Neural progenitor cell (in vitro differentiated cells): ENCODE measurements at regions not wholly inside any gene's neighbourhood (a gene's known extent, or its start where the extent isn't known, plus 50 kb on each side); places are given as distances from the start of the nearest gene placed in this dataset.

Experiments
- DNase-seq: peaks from one replicate; pipeline ENCODE4 v3.0.0-alpha.2; 2016; ENCODE audit warnings: low spot score
- H2AFZ ChIP-seq: fragments of 200-600 bp; sonication (generic); replicated peaks from 2 replicates; pipeline ENCODE4 v1.6.1; 2016; ENCODE audit warnings: antibody characterized with exemption
- H3F3A ChIP-seq: fragments of 200-600 bp; sonication (generic); 2 replicates; pipeline ENCODE4 v1.6.1; 2016; ENCODE audit warnings: antibody characterized with exemption, low read depth
- H3K27ac ChIP-seq: fragments of 200-600 bp; sonication (generic); 2 replicates; pipeline ENCODE4 v1.5.1; 2016; ENCODE audit warnings: mild to moderate bottlenecking
- H3K27me3 ChIP-seq: fragments of 200-600 bp; sonication (generic); 2 replicates; pipeline ENCODE4 v1.6.1; 2016; ENCODE audit warnings: mild to moderate bottlenecking, moderate library complexity
- H3K36me3 ChIP-seq: fragments of 200-600 bp; sonication (generic); 2 replicates; pipeline ENCODE4 v1.5.1; 2016
- H3K4me1 ChIP-seq: fragments of 200-600 bp; sonication (generic); 2 replicates; pipeline ENCODE4 v1.6.1; 2016; ENCODE audit warnings: mixed run types
- H3K4me2 ChIP-seq: fragments of 200-600 bp; sonication (generic); 2 replicates; pipeline ENCODE4 v1.6.1; 2016
- H3K4me3 ChIP-seq: fragments of 200-600 bp; sonication (generic); 2 replicates; pipeline ENCODE4 v1.5.1; 2016
- H3K79me2 ChIP-seq: fragments of 200-600 bp; sonication (generic); 2 replicates; pipeline ENCODE4 v1.6.1; 2016; ENCODE audit warnings: low read depth
- H3K9ac ChIP-seq: fragments of 200-600 bp; sonication (generic); 2 replicates; pipeline ENCODE4 v1.6.1; 2016
- H3K9me3 ChIP-seq: fragments of 200-600 bp; sonication (generic); 2 replicates; pipeline ENCODE4 v1.5.1; 2016; ENCODE audit warnings: low read depth
- H4K20me1 ChIP-seq: fragments of 200-600 bp; sonication (generic); 2 replicates; pipeline ENCODE4 v1.6.1; 2016; ENCODE audit warnings: low read depth
- H3K27ac Mint-ChIP-seq: 3 replicates; pipeline ENCODE4 v1.8.0; 2021; ENCODE audit warnings: mixed read lengths
- H3K27me3 Mint-ChIP-seq: 2 replicates; pipeline ENCODE4 v1.8.0; 2022; ENCODE audit warnings: low read depth, mild to moderate bottlenecking, inconsistent platforms, moderate library complexity, mixed read lengths; ENCODE audit not compliant: insufficient read depth
- H3K36me3 Mint-ChIP-seq: 3 replicates; pipeline ENCODE4 v1.8.0; 2021; ENCODE audit warnings: mixed read lengths
- H3K4me1 Mint-ChIP-seq: 3 replicates; pipeline ENCODE4 v1.8.0; 2021; ENCODE audit warnings: mixed read lengths
- H3K4me3 Mint-ChIP-seq: 3 replicates; pipeline ENCODE4 v1.8.0; 2021; ENCODE audit warnings: mild to moderate bottlenecking, moderate library complexity, mixed read lengths
- H3K9me3 Mint-ChIP-seq: 3 replicates; pipeline ENCODE4 v1.8.0; 2020; ENCODE audit warnings: mixed read lengths
- CTCF ChIP-seq: fragments of 200-600 bp; sonication (generic); IDR thresholded peaks from 2 replicates; pipeline ENCODE4 v1.5.1; 2017; ENCODE audit warnings: antibody characterized with exemption, mild to moderate bottlenecking
- EZH2 ChIP-seq: fragments of 200-600 bp; sonication (generic); IDR thresholded peaks from 2 replicates; pipeline ENCODE4 v1.6.1; 2017; ENCODE audit warnings: antibody characterized with exemption, mild to moderate bottlenecking, moderate library complexity
- EZH2phosphoT487 ChIP-seq: fragments of 200-600 bp; sonication (generic); IDR thresholded peaks from 2 replicates; pipeline ENCODE4 v1.6.1; 2017; ENCODE audit warnings: antibody characterized with exemption

GRCh38 chr13:104426435-104426834 is 1360.2 kb upstream of the SLC10A2 start:
- no peaks in the 10 kb centered on the region for H3K27me3 ChIP-seq
- TF ChIP-seq EZH2phosphoT487 (no peak), EZH2 (no peak), CTCF (no peak)
- H3K4me1 Mint-ChIP-seq = no peaks in the 10 kb centered on the region
- H3K79me2 ChIP-seq = no peaks in the 10 kb centered on the region
- no peak overlapping the region for H3K27ac ChIP-seq
- H3K27me3 Mint-ChIP-seq = no peaks in the 10 kb centered on the region
- no peaks in the 10 kb centered on the region for H3K9me3 ChIP-seq
- H3K36me3 ChIP-seq = no peaks in the 10 kb centered on the region
- H3K9me3 Mint-ChIP-seq = no peaks in the 10 kb centered on the region
- DNase-seq = no peak
- H3K27ac Mint-ChIP-seq = no peak overlapping the region
- H3K4me2 ChIP-seq = no peak overlapping the region
- H3K4me1 ChIP-seq = no peaks in the 10 kb centered on the region
- no peaks in the 10 kb centered on the region for H3K36me3 Mint-ChIP-seq
- no peak overlapping the region for H2AFZ ChIP-seq
- no peaks in the 10 kb centered on the region for H3F3A ChIP-seq
- H4K20me1 ChIP-seq = no peaks in the 10 kb centered on the region
- H3K9ac ChIP-seq = no peak overlapping the region
- H3K4me3 Mint-ChIP-seq = no peak overlapping the region
- H3K4me3 ChIP-seq = no peak overlapping the region

GRCh38 chr13:104422668-104423067 is 1356.5 kb upstream of the SLC10A2 start:
- Histone ChIP-seq H3K4me2 (no peak overlapping the region), H3K4me1 (no peaks in the 10 kb centered on the region), H3K27ac (no peak overlapping the region), H3F3A (no peaks in the 10 kb centered on the region), H3K4me3 (no peak overlapping the region), H3K27me3 (no peaks in the 10 kb centered on the region), H3K9me3 (no peaks in the 10 kb centered on the region), H2AFZ (no peak overlapping the region), H4K20me1 (no peaks in the 10 kb centered on the region), H3K79me2 (no peaks in the 10 kb centered on the region), H3K36me3 (no peaks in the 10 kb centered on the region), H3K9ac (no peak overlapping the region)
- H3K27me3 Mint-ChIP-seq = peaks cover 2% of the 10 kb centered on the region
- H3K4me1 Mint-ChIP-seq = no peaks in the 10 kb centered on the region
- DNase-seq = no peak
- H3K9me3 Mint-ChIP-seq = no peaks in the 10 kb centered on the region
- H3K27ac Mint-ChIP-seq = no peak overlapping the region
- no peak overlapping the region for H3K4me3 Mint-ChIP-seq
- H3K36me3 Mint-ChIP-seq = no peaks in the 10 kb centered on the region
- TF ChIP-seq EZH2phosphoT487 (no peak), EZH2 (no peak), CTCF (no peak)

GRCh38 chr13:104416973-104417372 is 1350.8 kb upstream of the SLC10A2 start:
- Histone ChIP-seq H3K27ac (no peak overlapping the region), H3K9me3 (no peaks in the 10 kb centered on the region), H3K9ac (no peak overlapping the region), H3K4me3 (no peak overlapping the region), H3K4me2 (no peak overlapping the region), H3K27me3 (no peaks in the 10 kb centered on the region), H2AFZ (no peak overlapping the region), H3F3A (no peaks in the 10 kb centered on the region), H4K20me1 (no peaks in the 10 kb centered on the region), H3K79me2 (no peaks in the 10 kb centered on the region), H3K36me3 (no peaks in the 10 kb centered on the region), H3K4me1 (no peaks in the 10 kb centered on the region)
- TF ChIP-seq EZH2 (no peak), EZH2phosphoT487 (no peak), CTCF (no peak)
- H3K27me3 Mint-ChIP-seq = peaks cover 2% of the 10 kb centered on the region
- DNase-seq = no peak
- no peaks in the 10 kb centered on the region for H3K36me3 Mint-ChIP-seq
- H3K4me1 Mint-ChIP-seq = no peaks in the 10 kb centered on the region
- H3K4me3 Mint-ChIP-seq = no peak overlapping the region
- H3K27ac Mint-ChIP-seq = no peak overlapping the region
- no peaks in the 10 kb centered on the region for H3K9me3 Mint-ChIP-seq

- Histone ChIP-seq H3K27me3 (no peaks in the 10 kb centered on the region), H3K4me3 (no peak overlapping the region), H3K9ac (no peak overlapping the region), H3F3A (no peaks in the 10 kb centered on the region), H3K9me3 (no peaks in the 10 kb centered on the region), H3K79me2 (no peaks in the 10 kb centered on the region), H2AFZ (no peak overlapping the region), H4K20me1 (no peaks in the 10 kb centered on the region), H3K4me1 (no peaks in the 10 kb centered on the region), H3K27ac (no peak overlapping the region), H3K4me2 (no peak overlapping the region), H3K36me3 (no peaks in the 10 kb centered on the region)
- DNase-seq = no peak
- Mint-ChIP-seq H3K27ac (no peak overlapping the region), H3K36me3 (no peaks in the 10 kb centered on the region), H3K9me3 (no peaks in the 10 kb centered on the region), H3K4me1 (no peaks in the 10 kb centered on the region), H3K4me3 (no peak overlapping the region), H3K27me3 (peaks cover 2% of the 10 kb centered on the region)
- TF ChIP-seq CTCF (no peak), EZH2phosphoT487 (no peak), EZH2 (no peak)
Measured at GRCh38 chr13:104414771-104415170, 1348.6 kb upstream of the SLC10A2 start.
